Esophagus (tissue), 2 donors: ENCODE measurements at regions not wholly inside any gene's neighbourhood (a gene's known extent, or its start where the extent isn't known, plus 50 kb on each side); places are given as distances from the start of the nearest gene placed in this dataset.

ENCODE experiments used
- H3K27ac ChIP-seq, 2 donors: one replicate each; pipeline ENCODE4 v1.5.1; 2013; ENCODE audit warnings: low read depth in 2 of 2, mild to moderate bottlenecking in 2 of 2, inconsistent platforms in 1 of 2, low read length in 1 of 2, moderate library complexity in 1 of 2
- H3K27me3 ChIP-seq, 2 donors: one replicate each; pipeline ENCODE4 v1.6.1; 2013; ENCODE audit warnings: low read length in 2 of 2, control low read depth in 1 of 2, mild to moderate bottlenecking in 1 of 2; ENCODE audit not compliant: insufficient read depth in 2 of 2, control insufficient read depth in 1 of 2
- H3K36me3 ChIP-seq, 2 donors: one replicate each; pipeline ENCODE4 v1.6.1; 2013; ENCODE audit warnings: low read length in 1 of 2; ENCODE audit not compliant: control insufficient read depth in 2 of 2, insufficient read depth in 2 of 2
- H3K4me1 ChIP-seq, 2 donors: one replicate each; pipeline ENCODE4 v1.6.1; 2013; ENCODE audit warnings: low read length in 1 of 2; ENCODE audit not compliant: control insufficient read depth in 2 of 2, insufficient read depth in 2 of 2
- H3K4me3 ChIP-seq, 2 donors: one replicate each; pipeline ENCODE4 v1.5.1; 2013; ENCODE audit warnings: low read length in 2 of 2, mild to moderate bottlenecking in 2 of 2, low read depth in 1 of 2, moderate library complexity in 1 of 2
- H3K9me3 ChIP-seq, 2 donors: one replicate each; pipeline ENCODE4 v1.6.1; 2013; ENCODE audit warnings: mild to moderate bottlenecking in 2 of 2, low read depth in 1 of 2, low read length in 1 of 2, moderate library complexity in 1 of 2; ENCODE audit not compliant: control insufficient read depth in 2 of 2, insufficient read depth in 1 of 2
- WGBS, 2 donors: extraction: QIAGEN DNeasy Blood & Tissue Kit; methylation state at CpG; one replicate each; pipeline ENCODE4 v1.1.7; 2013; 5-methylcytosine and 5-hydroxymethylcytosine counted together
- donor health status: healthy with polysubstance abuse.
- donor health status: Bipolar disorder and iron deficiency.

GRCh38 chr20:6715401-6715941, 52.0 kb upstream of the BMP2 start:
- WGBS, 2 donors: 49 to 67% methylated on average over 7 of the region's 7 CpGs

GRCh38 chr20:6714279-6714711, 53.2 kb upstream of the BMP2 start:
- Histone ChIP-seq H3K9me3 (no peaks in the 10 kb centered on the region), H3K27me3 (no peaks in the 10 kb centered on the region), H3K4me3 (no peak overlapping the region), H3K27ac (no peak overlapping the region), H3K36me3 (no peaks in the 10 kb centered on the region), H3K4me1 (no peaks in the 10 kb centered on the region)
- WGBS, 2 donors: 72 to 78% methylated on average over 5 of the region's 5 CpGs

More at GRCh38 chr20:6715401-6715941, 52.0 kb upstream of the BMP2 start:
- H3K27me3 ChIP-seq: no peaks in the 10 kb centered on the region
- H3K9me3 ChIP-seq: no peaks in the 10 kb centered on the region
- H3K36me3 ChIP-seq: no peaks in the 10 kb centered on the region
- no peaks in the 10 kb centered on the region for H3K4me1 ChIP-seq
- no peak overlapping the region for H3K4me3 ChIP-seq
- H3K27ac ChIP-seq: no peak overlapping the region

DNA sequence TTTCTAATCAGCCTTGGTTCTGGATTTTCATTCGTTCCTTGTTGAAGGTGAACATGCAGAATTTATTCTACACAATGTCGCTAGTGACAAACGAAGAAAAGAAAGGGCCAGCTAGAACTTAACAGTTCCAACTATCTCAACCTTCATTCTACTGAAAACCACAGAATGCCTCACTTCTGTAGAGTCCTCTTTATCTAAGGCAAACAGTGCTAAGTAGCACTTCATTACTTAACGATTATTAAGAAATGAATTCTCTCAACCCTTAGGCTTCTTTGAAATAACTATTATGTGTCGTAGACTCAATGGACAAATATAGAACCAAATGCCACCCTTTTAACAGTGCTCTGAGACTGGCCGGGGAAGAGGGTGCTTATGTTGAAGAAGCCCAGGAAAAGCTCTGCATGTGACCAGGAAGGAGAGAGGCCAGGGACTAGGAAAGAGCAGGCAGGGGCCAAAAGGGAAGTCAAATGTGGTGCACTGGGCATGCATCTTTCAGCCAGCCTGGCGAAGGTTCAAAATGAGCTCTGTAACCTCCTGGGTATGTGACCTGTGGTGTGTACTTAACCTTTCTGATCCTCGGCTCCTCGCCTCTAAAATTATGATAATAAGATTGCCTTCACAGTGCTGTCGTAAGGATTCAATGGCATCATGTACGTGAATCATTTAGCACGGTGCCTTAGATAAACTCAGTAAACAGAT, 55.4 kb upstream of the BMP2 start:
- Histone ChIP-seq H3K4me1 (peaks cover 0 to 3% of the 10 kb centered on the region in 2 donors), H3K4me3 (no peak overlapping the region), H3K27me3 (no peaks in the 10 kb centered on the region), H3K36me3 (no peaks in the 10 kb centered on the region), H3K9me3 (no peaks in the 10 kb centered on the region), H3K27ac (no peak overlapping the region)
- 77 to 90% methylated on average over 12 of the region's 12 CpGs for WGBS, 2 donors

- Histone ChIP-seq H3K27ac (no peak overlapping the region), H3K27me3 (no peaks in the 10 kb centered on the region), H3K9me3 (no peaks in the 10 kb centered on the region), H3K36me3 (no peaks in the 10 kb centered on the region), H3K4me1 (peaks cover 0 to 3% of the 10 kb centered on the region in 2 donors), H3K4me3 (no peak overlapping the region)
- 58 to 82% methylated on average over 4 of the region's 4 CpGs for WGBS, 2 donors
Measured at GRCh38 chr20:6709910-6710595, 57.4 kb upstream of the BMP2 start.

DNA sequence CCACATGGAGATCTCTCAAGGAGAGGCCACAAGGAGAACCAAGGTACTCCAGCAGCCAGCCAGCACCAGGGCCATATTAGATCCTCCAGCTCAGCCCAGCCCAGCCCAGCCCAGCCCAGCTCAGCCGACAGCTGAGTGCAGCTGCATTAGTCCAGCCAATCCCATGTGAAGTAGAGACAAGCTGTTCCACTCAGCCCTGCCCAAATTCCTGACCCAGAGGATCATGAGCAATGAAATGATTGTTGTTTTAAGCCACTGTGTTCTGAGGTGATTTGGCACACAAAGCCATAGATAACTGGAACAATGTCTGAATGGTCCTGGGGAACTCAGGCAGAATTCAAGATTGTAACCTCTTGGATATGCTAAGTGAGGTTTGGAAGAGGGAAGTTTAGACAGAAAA, 59.5 kb upstream of the BMP2 start:
- WGBS, 2 donors: 0 to 19% methylated on average over 1 of the region's 1 CpG
- Histone ChIP-seq H3K36me3 (no peaks in the 10 kb centered on the region), H3K9me3 (no peaks in the 10 kb centered on the region), H3K4me3 (no peak overlapping the region), H3K4me1 (peaks cover 0 to 3% of the 10 kb centered on the region in 2 donors), H3K27ac (peak overlapping the region in 1 of 2 donors; percentile 23), H3K27me3 (no peaks in the 10 kb centered on the region)

- H3K9me3 ChIP-seq: no peaks in the 10 kb centered on the region
- no peaks in the 10 kb centered on the region for H3K36me3 ChIP-seq
- no peak overlapping the region for H3K4me3 ChIP-seq
- H3K27me3 ChIP-seq: no peaks in the 10 kb centered on the region
- H3K4me1 ChIP-seq: peaks cover 0 to 3% of the 10 kb centered on the region in 2 donors
- no peak overlapping the region for H3K27ac ChIP-seq
- 62 to 73% methylated on average over 7 of the region's 7 CpGs for WGBS, 2 donors
Measured at GRCh38 chr20:6707321-6707831, 60.1 kb upstream of the BMP2 start.

DNA sequence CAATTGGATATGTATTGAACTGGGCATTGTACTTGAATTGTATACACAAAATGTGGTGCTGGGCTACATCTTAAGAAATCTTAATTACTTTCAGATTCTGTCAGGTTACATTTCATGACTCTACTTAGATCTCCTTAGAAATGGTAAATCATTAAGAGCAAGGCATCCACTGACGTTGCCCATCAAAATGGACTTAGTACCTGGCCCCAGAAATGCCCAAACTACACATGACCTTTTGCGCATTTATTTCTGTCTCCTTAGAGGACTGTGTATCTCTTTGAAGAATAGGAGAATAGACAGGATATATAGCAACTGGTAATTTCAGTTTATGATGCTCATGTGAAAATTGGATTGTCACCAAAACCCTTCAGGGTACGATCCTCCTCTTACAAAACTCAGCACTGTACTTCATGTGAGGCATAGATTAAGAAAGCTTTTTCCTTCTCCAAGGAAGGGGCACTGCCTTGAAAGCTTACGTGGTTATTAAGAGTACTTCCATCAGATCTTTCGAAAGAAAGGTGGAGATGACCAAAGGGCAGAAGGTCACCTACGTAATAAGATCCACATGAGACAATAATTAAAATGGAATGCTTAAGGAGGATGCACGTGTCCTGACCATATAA, 61.4 kb upstream of the BMP2 start:
- Histone ChIP-seq H3K9me3 (no peaks in the 10 kb centered on the region), H3K27me3 (no peaks in the 10 kb centered on the region), H3K4me3 (no peak overlapping the region), H3K36me3 (no peaks in the 10 kb centered on the region), H3K4me1 (peaks cover 0 to 3% of the 10 kb centered on the region in 2 donors), H3K27ac (no peak overlapping the region)
- WGBS, 2 donors: 84 to 87% methylated on average over 7 of the region's 7 CpGs

- WGBS, 2 donors: 72 to 81% methylated on average over 6 of the region's 6 CpGs
- no peak overlapping the region for H3K27ac ChIP-seq
- no peaks in the 10 kb centered on the region for H3K27me3 ChIP-seq
- H3K4me1 ChIP-seq: peaks cover 0 to 3% of the 10 kb centered on the region in 2 donors
- H3K36me3 ChIP-seq: no peaks in the 10 kb centered on the region
- H3K9me3 ChIP-seq: no peaks in the 10 kb centered on the region
- H3K4me3 ChIP-seq: no peak overlapping the region
Measured at GRCh38 chr20:6705106-6705766, 62.2 kb upstream of the BMP2 start.
